ENCODE measurements at regions not wholly inside any gene's neighbourhood (a gene's known extent, or its start where the extent isn't known, plus 50 kb on each side); places are given as distances from the start of the nearest gene placed in this dataset.

- TF ChIP-seq CTCF (IDR thresholded peaks at IDR 0.05; ENCODE audit: low read depth, low read length, poor library complexity, severe bottlenecking) (no peak), EZH2phosphoT487 (IDR thresholded peaks at IDR 0.05; ENCODE audit: borderline replicate concordance, low read length) (no peak)
Observed at GRCh38 chr5:18119156-18119785, 485.0 kb downstream of the TAF11L14 start.
